Mononuclear cell (primary cell): ENCODE measurements at regions not wholly inside any gene's neighbourhood (a gene's known extent, or its start where the extent isn't known, plus 50 kb on each side); places are given as distances from the start of the nearest gene placed in this dataset.
"Not testable (repeated sequence)": the region's sequence is repeated elsewhere in the genome, so short reads cannot be mapped to it uniquely, and the experiment has no call there.

ENCODE experiments used
- H3K27me3 ChIP-seq: 2 replicates; pipeline ENCODE4 v1.6.0; 2011; ENCODE audit warnings: low read length, control low read depth; ENCODE audit not compliant: insufficient read depth
- H3K4me1 ChIP-seq: 2 replicates; pipeline ENCODE4 v1.5.1; 2011; ENCODE audit warnings: mild to moderate bottlenecking, low read length, control low read depth; ENCODE audit not compliant: insufficient read depth
- H3K4me3 ChIP-seq: 2 replicates; pipeline ENCODE4 v1.5.1; 2011; ENCODE audit warnings: mild to moderate bottlenecking, low read length, moderate library complexity
- H3K9me3 ChIP-seq: 2 replicates; pipeline ENCODE4 v1.5.1; 2011; ENCODE audit warnings: low read depth, mild to moderate bottlenecking, control low read depth, low read length

- H3K4me3 ChIP-seq: no peak overlapping the region
- H3K4me1 ChIP-seq: no peaks in the 10 kb centered on the region
- no peaks in the 10 kb centered on the region for H3K27me3 ChIP-seq
- H3K9me3 ChIP-seq: no peaks in the 10 kb centered on the region
Observed at GRCh38 chr12:46578190-46578982, 205.8 kb upstream of the SLC38A2 start.

GRCh38 chr12:46577063-46577776, 204.6 kb upstream of the SLC38A2 start:
- no peak overlapping the region for H3K4me3 ChIP-seq
- H3K4me1 ChIP-seq: no peaks in the 10 kb centered on the region
- no peaks in the 10 kb centered on the region for H3K27me3 ChIP-seq
- H3K9me3 ChIP-seq: no peaks in the 10 kb centered on the region

GRCh38 chr12:46574847-46575246, 202.3 kb upstream of the SLC38A2 start:
- no peaks in the 10 kb centered on the region for H3K27me3 ChIP-seq
- no peak overlapping the region for H3K4me3 ChIP-seq
- H3K9me3 ChIP-seq: no peaks in the 10 kb centered on the region
- no peaks in the 10 kb centered on the region for H3K4me1 ChIP-seq

GRCh38 chr12:46573347-46573658, 200.7 kb upstream of the SLC38A2 start:
- H3K4me1 ChIP-seq: no peaks in the 10 kb centered on the region
- H3K9me3 ChIP-seq: peaks cover 3% of the 10 kb centered on the region
- no peak overlapping the region for H3K4me3 ChIP-seq
- H3K27me3 ChIP-seq: no peaks in the 10 kb centered on the region

- no peaks in the 10 kb centered on the region for H3K4me1 ChIP-seq
- H3K4me3 ChIP-seq: no peak overlapping the region
- peaks cover 8% of the 10 kb centered on the region for H3K9me3 ChIP-seq
- no peaks in the 10 kb centered on the region for H3K27me3 ChIP-seq
Observed at GRCh38 chr12:46572644-46573346, 200.2 kb upstream of the SLC38A2 start.

- Histone ChIP-seq H3K27me3 (no peaks in the 10 kb centered on the region), H3K4me3 (no peak overlapping the region), H3K9me3 (peaks cover 20% of the 10 kb centered on the region), H3K4me1 (no peaks in the 10 kb centered on the region)
Observed at GRCh38 chr12:46571608-46572007, 199.0 kb upstream of the SLC38A2 start.

GRCh38 chr12:46569826-46570439, 197.4 kb upstream of the SLC38A2 start:
- Histone ChIP-seq H3K27me3 (no peaks in the 10 kb centered on the region), H3K9me3 (peaks cover 33% of the 10 kb centered on the region), H3K4me3 (no peak overlapping the region), H3K4me1 (no peaks in the 10 kb centered on the region)

GRCh38 chr12:46567667-46568066, 195.1 kb upstream of the SLC38A2 start:
- Histone ChIP-seq H3K4me3 (no peak overlapping the region), H3K9me3 (peaks cover 33% of the 10 kb centered on the region), H3K27me3 (no peaks in the 10 kb centered on the region), H3K4me1 (peaks cover 4% of the 10 kb centered on the region)

- no peak overlapping the region for H3K4me3 ChIP-seq
- peaks cover 25% of the 10 kb centered on the region for H3K9me3 ChIP-seq
- peaks cover 12% of the 10 kb centered on the region for H3K4me1 ChIP-seq
- no peaks in the 10 kb centered on the region for H3K27me3 ChIP-seq
Observed at GRCh38 chr12:46562625-46563225, 190.2 kb upstream of the SLC38A2 start.

GRCh38 chr12:46561769-46562624, 189.4 kb upstream of the SLC38A2 start:
- Histone ChIP-seq H3K9me3 (peaks cover 18% of the 10 kb centered on the region), H3K4me1 (peaks cover 12% of the 10 kb centered on the region)
- H3K27me3 ChIP-seq, H3K4me3 ChIP-seq: not testable (repeated sequence)

GRCh38 chr12:46560874-46561273, 188.3 kb upstream of the SLC38A2 start:
- Histone ChIP-seq H3K4me1 (peaks cover 12% of the 10 kb centered on the region), H3K27me3 (no peaks in the 10 kb centered on the region), H3K9me3 (peaks cover 9% of the 10 kb centered on the region), H3K4me3 (no peak overlapping the region)

GRCh38 chr12:46560089-46560488, 187.5 kb upstream of the SLC38A2 start:
- H3K4me3 ChIP-seq: no peak overlapping the region
- H3K4me1 ChIP-seq: peaks cover 12% of the 10 kb centered on the region
- H3K9me3 ChIP-seq: peaks cover 1% of the 10 kb centered on the region
- H3K27me3 ChIP-seq: no peaks in the 10 kb centered on the region

- no peaks in the 10 kb centered on the region for H3K27me3 ChIP-seq
- H3K4me3 ChIP-seq: no peak overlapping the region
- H3K9me3 ChIP-seq: no peaks in the 10 kb centered on the region
- H3K4me1 ChIP-seq: peaks cover 12% of the 10 kb centered on the region
Observed at GRCh38 chr12:46559311-46559710, 186.7 kb upstream of the SLC38A2 start.

GRCh38 chr12:46558677-46559076, 186.1 kb upstream of the SLC38A2 start:
- no peaks in the 10 kb centered on the region for H3K9me3 ChIP-seq
- no peaks in the 10 kb centered on the region for H3K27me3 ChIP-seq
- peaks cover 12% of the 10 kb centered on the region for H3K4me1 ChIP-seq
- H3K4me3 ChIP-seq: no peak overlapping the region
